GM19025 (cell line): ENCODE measurements at regions not wholly inside any gene's neighbourhood (a gene's known extent, or its start where the extent isn't known, plus 50 kb on each side); places are given as distances from the start of the nearest gene placed in this dataset.

ENCODE experiments used
- ATAC-seq: cut with Tn5 transposase; IDR thresholded peaks from one replicate; pipeline ENCODE4 v1.9.1; 2021; ENCODE audit warnings: mild to moderate bottlenecking, low read depth, moderate library complexity; ENCODE audit not compliant: unreplicated experiment

DNA sequence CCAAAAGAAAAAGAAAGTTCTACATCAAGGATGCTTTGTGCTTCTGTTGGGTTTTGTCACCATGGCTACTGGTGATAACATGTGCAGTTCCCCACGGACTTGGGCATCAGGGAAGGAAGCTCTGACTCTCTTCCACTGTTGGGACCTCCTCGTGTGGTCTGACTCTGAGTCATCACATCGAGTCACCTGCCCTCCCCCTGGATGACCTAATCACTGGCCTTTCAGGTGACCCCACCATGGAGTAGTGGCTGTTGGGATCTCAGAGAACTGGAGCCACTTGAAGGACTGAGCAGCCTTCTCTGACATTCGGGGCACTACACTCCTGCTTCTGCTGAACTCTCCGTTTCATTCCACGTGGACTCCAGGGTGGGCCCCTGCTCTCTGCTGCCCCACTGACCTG lies 60.8 kb upstream of the DOCK1 start:
- no peak for ATAC-seq

DNA sequence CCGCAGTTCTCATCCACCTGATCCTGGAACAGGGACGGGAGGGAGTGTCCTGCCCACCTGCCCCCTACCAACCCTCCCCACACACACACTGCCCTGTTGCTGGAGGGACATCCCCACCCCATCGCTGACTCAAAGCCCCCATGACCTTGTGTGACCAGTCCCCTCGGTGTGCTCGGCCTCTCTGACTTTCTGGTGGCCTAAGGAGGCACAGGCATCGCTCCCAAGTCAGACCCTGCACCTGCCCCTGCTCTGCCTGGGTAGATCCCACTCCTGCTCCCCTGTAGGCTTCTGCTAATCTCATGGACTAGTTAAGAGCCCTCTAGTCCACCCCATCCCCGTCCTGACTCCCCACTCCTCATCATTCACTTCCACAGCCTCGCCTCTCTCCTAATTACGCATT lies 58.8 kb upstream of the DOCK1 start:
- ATAC-seq = no peak

DNA sequence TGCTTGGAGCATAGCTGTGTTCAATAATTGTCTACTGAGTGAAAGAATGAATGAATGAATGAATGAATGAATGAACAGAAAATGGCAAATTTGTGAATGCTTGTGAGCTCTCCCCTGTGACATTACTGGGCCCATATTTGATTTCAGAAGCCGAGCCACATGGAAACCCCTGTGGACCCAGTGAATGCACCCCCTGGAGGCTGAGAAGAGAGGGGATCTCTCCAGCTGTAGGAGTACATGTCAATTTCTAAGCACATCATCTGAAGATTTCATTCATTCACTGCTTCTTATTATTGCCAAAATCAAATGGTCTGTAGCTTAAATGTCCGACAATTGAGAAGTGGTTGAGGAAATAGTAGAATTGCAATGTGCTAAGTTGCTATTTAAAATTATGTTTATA lies 58.3 kb upstream of the DOCK1 start:
- ATAC-seq = no peak

DNA sequence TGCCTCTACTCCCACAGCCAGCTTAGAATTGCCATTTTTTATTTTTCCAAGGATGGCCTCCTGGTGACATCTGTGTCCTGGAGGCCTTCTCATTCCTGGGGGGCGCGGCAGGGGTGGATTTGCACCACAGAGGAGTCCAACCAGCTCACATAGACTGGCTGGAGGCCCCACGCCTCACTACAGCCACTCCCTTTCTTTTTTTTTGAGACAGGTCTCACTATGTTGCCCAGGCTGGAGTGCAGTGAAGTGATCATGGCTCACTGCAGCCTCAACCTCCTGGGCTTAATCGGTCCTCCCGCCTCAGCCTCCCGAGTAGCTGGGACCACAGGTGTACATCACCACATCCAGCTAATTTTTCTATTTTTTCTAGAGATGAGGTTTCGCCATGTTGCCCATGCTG lies 57.6 kb upstream of the DOCK1 start:
- no peak for ATAC-seq

GRCh38 chr10:126849646-126850045 lies 55.6 kb upstream of the DOCK1 start:
- no peak for ATAC-seq

DNA sequence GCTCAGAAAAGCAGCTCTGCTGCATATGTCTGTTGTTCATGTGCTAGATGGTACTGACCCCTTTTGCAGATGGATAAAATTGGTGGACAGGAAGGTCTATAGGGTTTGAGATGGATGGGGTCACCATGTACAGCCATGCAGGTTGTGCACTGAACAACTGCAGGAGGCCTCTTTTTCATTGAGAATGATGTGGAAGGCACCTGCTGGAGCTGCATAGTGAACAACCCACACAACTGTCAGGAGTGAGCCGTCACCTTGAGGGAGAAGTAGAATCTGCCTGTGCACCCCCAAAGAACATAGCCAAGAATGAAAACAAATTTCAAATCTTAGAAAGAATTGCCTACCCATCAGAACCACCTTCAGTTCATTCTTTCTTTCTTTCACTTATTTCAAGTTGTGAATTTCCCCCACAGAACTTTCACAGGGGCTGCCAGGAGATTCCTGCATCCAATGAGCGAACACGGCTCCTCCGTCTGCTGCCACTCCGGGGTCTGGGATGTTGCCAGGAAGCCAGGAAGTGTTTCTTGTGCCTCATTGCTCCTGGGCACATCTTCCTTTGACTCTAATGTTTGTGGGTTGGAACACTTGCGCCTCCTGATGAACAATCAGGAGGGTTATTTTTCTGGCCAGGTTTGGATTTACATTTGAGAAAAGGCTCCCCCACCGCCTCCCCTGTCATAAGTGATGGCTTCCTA lies 53.7 kb upstream of the DOCK1 start:
- ATAC-seq = no peak

GRCh38 chr10:126854726-126855495 lies 50.3 kb upstream of the DOCK1 start:
- no peak for ATAC-seq
